Cardiac fibroblast (primary cell): ENCODE measurements at regions not wholly inside any gene's neighbourhood (a gene's known extent, or its start where the extent isn't known, plus 50 kb on each side); places are given as distances from the start of the nearest gene placed in this dataset.
"Not testable (repeated sequence)": the region's sequence is repeated elsewhere in the genome, so short reads cannot be mapped to it uniquely, and the experiment has no call there.

Experiments
- DNase-seq, 2 donors: peaks; one replicate each; pipeline versions ENCODE4 v3.0.0 to v3.0.0-alpha.2; 2010; ENCODE audit warnings: low read depth in 2 of 2
- H3K4me3 ChIP-seq, 2 donors: replicated peaks in 1 of 2; 1 replicate in 1 of 2; 2 replicates in 1 of 2; pipeline ENCODE4 v1.5.1; 2011; ENCODE audit warnings: low read depth in 2 of 2, low read length in 2 of 2, mild to moderate bottlenecking in 2 of 2, moderate library complexity in 1 of 2

DNA sequence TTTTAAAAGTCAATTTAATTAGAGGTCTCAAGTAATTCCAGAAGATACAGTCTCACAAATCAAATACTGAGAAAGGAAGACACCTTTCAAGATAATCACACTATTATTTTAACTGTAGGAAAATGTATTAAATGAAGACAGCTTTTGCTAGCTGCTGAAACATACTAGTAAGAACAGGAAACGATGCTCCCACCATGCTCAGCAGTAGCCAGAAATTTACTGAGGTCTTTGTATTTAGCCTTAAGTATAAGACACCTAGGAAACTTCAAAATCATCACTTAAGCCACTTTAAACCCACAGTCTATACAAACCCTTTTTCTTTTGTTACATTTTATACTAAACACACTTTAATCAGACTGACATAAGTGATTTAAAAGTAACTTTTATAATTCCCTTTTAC, 72.7 kb upstream of the NPIPB12 start:
- DNase-seq, H3K4me3 ChIP-seq: not testable (repeated sequence)

DNA sequence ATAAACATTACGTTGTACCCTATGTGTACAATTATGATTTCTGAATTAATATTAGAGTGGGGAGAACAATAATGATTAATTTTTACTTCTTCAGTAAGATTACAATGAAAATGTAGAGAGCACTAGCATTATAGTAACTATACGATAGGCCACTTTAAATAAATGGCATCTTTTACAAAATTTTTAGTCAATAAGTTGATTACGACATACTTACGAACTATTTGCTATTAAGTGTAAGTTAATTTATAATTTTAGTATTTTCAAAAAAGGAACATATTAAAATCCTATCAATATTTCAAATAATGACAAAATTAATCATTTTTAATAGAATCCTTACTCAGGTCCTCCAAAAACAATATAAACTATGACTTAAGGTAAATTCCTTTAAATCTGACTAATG, 75.6 kb upstream of the NPIPB12 start:
- not testable (repeated sequence) for H3K4me3 ChIP-seq, DNase-seq

DNA sequence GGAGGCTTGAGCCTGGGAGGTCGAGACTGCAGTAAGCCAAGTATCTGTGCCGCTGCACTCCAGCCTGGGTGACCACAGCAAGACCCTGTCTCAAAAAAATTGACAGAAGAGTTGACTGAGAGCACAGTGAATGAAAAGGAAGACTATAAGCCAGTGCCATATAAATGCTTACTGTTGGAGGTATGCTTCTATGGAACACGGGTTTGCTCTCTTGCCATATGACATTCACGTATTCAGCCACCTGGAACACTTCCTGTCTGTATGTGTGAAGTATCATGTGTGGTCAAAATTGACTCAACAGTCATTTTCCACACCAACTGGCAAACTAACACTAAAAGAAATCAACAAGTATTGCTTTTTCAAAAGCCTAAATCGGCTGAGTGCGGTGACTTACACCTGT, 71.1 kb upstream of the SPN start:
- not testable (repeated sequence) for H3K4me3 ChIP-seq, DNase-seq

GRCh38 chr16:29594269-29594925, 68.7 kb upstream of the SPN start:
- H3K4me3 ChIP-seq, result peak overlapping the region; percentile 60 to 69
- peak in 1 of 2 donors; percentile 54 for DNase-seq

- peak overlapping the region; percentile 60 to 69 for H3K4me3 ChIP-seq
Measured at GRCh38 chr16:29594926-29595838, 67.9 kb upstream of the SPN start.

GRCh38 chr16:29597030-29597429, 66.0 kb upstream of the SPN start:
- H3K4me3 ChIP-seq, DNase-seq: not testable (repeated sequence)

More at GRCh38 chr16:29594926-29595838, 67.9 kb upstream of the SPN start:
- DNase-seq, result peak; percentile 89 to 91

DNA sequence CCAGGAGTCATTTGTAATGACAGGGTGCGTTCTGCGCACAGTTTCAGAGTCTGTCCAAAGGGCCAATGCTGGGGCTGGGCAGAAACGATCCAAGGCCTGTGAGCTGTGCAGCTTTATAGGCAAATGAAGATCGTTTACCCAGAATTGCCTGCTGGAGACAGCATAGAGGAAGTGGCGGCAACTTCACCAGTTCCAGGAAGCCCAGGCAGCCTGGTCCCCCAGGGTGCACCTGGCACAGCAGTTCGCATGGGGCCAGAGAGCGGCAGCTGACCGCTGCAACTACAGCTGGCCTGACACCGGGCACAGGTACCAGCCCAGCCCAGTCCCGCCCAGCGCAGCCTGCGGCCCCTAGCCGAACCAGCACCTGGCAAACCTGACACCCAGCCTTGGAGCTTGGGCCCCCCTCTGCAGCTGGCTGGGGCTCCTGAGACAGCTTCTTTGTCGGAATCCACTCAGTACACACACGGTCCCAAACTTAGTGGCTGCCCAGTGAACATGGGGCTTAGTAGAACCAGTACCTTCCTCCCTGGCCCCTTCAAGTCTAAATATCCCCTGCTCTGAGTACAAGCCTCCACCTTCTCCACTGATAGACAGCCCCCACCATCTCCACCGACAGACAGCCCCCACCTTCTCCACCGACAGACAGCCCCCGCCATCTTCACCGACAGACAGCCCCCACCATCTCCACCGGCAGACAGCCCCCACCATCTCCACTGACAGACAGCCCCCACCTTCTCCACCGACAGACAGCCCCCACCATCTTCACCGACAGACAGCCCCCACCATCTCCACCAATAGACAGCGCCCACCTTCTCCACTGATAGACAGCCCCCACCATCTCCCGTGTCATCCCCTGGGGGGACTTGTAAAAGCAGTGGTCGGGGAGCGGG, 62.7 kb upstream of the SPN start:
- H3K4me3 ChIP-seq, DNase-seq: not testable (repeated sequence)

DNA sequence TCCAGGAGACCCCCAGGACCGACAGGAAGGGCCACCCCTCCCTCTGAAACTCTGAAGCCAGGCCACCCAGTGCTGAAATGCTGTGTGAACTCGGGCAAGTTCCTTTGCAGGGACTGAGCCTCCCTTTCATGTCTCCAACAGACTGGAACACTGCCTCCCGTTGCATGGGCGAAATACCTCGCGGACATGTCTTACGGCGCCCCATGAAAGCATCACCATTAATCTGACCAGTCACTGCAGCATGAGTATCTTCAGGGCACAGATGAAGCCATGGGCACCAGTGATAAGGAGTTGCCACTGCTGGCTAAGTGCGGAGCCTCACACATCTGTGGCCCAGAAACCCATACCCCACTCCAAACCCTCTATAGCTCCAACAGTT, 60.8 kb upstream of the SPN start:
- DNase-seq, H3K4me3 ChIP-seq: not testable (repeated sequence)

DNA sequence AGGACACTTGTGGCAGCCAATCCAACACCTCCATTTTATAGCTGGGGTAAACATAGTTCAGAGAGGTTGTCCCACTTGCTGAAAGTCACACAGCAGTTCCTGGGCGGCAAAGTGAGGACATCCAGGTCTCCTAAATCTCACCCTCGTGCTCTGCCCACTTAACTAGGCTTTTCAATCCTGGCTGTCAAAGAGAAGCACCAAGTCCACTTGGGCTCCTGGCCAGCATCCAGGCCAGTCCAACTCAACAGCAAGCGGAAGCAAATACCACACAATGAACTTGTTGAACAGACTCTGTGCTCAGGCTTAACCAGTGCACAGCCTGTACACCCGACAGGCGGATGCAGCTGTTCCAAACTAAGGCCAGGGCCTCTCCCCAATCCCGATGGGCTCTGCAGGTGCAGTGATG, 60.4 kb upstream of the SPN start:
- not testable (repeated sequence) for DNase-seq, H3K4me3 ChIP-seq

DNA sequence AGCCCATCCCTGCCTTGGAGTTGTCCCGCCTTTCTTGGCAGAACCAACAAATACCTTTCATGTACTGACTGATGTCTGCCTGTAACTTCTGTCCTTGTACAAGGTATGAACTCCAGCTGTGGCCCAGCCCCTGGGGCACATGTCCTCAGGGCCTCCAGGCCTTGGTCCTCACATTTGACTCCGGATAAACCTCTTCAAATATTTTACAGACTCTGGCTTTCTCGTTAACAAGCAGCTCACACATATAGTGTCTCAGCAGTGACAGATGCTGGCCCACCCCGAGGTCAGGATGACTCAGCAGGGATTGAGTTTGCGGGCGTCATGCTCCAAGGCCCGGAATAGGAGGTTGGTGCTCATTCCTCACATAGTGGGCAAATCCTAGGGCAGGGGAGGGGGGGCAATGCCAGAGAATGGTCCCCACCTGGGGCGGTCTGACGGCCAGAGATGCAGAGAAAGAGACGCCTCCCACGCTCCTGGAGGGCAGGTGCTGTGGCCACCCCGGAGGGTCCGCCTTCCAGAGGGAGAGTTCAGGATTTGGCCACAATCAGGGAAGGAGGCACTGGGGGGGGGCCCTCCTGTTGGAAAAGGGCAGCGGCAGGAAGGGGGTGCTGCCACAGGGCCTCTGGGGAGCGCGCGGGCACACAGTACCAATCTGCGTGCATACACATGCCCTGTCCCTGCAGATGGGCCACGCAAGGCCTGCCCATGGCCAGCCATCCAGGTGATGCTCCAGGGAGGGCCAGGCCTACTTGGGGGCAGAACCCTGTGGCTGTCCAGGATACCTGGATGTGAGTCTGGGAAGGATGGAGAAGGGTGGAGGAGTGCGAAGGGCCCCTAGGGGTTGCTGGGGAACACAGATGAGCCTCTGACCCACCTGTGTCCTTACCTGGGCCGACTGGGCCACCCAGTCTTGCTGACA, 58.2 kb upstream of the SPN start:
- peak; percentile 69 to 70 for DNase-seq
- H3K4me3 ChIP-seq, result not testable (repeated sequence)

DNA sequence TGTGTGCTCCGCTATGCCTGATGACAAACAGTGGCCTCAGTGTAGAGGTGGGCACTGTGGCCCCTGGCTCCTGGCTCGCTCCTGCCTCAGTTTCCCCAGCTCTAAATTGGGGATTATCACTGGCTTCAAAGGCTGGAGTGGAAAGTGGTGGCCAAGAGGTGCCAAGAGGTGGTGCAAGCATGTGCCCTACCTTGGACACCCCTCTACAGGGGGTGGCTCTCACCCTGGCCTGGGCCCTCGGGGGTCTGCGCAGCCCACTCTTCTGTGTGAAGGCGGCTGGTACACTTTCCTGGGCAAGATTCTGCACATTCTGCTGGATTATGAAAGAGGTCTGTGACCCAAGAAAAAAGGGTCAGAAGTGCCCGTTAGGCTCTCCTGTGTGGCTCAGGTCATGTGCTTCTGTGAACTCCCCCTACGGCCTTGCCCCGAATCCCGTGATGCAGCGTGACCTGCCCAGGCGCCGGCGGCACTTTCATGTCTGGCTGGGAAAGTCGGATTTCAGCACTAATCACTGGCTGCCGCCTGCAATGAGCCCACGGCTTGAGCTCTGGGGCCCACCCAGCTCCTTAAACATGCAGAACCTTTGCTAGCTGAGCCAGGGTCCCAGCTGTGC, 57.3 kb upstream of the SPN start:
- not testable (repeated sequence) for DNase-seq, H3K4me3 ChIP-seq

- not testable (repeated sequence) for H3K4me3 ChIP-seq, DNase-seq
Measured at GRCh38 chr16:29606669-29607427, 56.2 kb upstream of the SPN start.

DNA sequence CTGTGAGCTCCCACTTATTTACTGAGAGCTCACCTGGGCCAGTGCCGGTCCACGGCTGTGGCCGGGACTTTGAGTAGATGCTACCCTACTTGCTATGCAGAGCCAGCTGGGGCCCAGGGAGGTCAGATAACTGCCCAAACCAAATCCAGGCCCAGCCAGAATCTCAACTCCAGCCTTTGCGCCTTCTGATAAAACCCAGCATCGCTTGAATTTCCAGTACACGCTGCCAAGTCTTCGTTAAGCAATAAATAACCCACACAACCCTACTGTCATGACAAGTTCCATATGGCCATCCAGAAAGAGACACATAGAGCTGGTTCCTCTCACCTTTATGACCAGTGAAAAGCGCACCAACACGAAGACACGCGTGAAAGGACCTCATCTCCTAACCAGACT, 55.6 kb upstream of the SPN start:
- not testable (repeated sequence) for H3K4me3 ChIP-seq
- peak in 1 of 2 donors; percentile 54 for DNase-seq

DNA sequence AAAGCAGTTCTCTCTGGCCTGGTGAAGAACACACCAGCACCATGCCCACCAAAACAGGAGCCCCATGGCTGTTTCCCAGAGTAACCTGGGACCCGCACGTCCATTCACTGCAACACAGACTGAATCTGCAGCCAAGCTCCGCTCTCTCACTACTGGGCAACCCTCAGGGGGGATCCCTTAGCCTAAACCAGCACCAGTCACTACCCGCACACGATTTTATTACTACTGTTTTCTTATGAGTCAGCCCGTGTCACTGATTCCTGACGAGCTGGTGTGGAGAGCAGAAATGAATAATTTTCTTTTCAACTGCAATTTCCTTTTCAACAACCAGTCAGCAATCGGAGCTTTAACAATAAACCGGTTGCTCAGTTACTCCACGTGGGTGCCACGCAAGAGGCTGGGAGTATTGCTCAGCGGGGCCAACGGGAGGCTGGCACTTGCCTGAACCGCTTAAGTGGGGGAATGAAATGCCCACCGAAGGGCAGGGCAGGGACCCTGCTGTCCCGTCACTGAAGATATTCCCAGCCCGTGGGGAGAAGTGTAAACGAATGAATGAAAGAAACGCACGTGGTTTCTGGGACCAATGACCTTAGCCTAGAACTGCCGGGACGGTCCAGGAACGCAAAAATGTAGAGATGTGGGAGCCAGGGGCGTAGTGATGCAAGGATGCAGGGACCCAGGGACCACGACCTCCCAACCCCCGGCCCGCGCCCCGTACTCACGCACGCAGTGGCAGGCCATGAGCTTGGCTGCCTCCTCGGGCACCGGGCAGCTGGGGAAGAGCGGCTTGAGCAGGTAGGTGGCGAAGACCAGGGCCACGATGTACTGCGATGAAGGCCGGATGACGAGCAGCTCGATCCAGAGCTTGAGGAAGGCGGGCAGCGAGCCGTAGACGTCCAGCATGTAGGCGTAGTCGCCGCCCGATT, 50.4 kb upstream of the SPN start:
- peak overlapping the region; percentile 62 to 75 for H3K4me3 ChIP-seq
- peak in 1 of 2 donors; percentile 22 for DNase-seq
